Smooth muscle cell (in vitro differentiated cells): ENCODE measurements at regions not wholly inside any gene's neighbourhood (a gene's known extent, or its start where the extent isn't known, plus 50 kb on each side); places are given as distances from the start of the nearest gene placed in this dataset.

ENCODE experiments used
- DNase-seq: peaks from one replicate; lab custom pipeline; 2025; ENCODE audit not compliant: unreplicated experiment; lab: John Stamatoyannopoulos, UW
- H2AFZ ChIP-seq: fragments of 200-600 bp; sonication (generic); 2 replicates; pipeline ENCODE4 v1.6.0; 2016; ENCODE audit warnings: antibody characterized with exemption, low read depth, mild to moderate bottlenecking
- H3F3A ChIP-seq: fragments of 200-600 bp; sonication (generic); 2 replicates; pipeline ENCODE4 v1.6.0; 2017; ENCODE audit warnings: antibody characterized with exemption, low read depth
- H3K27ac ChIP-seq: fragments of 200-600 bp; sonication (generic); 2 replicates; pipeline ENCODE4 v1.5.1; 2016; ENCODE audit warnings: low read depth, mild to moderate bottlenecking
- H3K27me3 ChIP-seq: fragments of 200-600 bp; sonication (generic); 2 replicates; pipeline ENCODE4 v1.6.1; 2016; ENCODE audit warnings: low read depth, mild to moderate bottlenecking
- H3K36me3 ChIP-seq: fragments of 200-600 bp; sonication (generic); 2 replicates; pipeline ENCODE4 v1.5.1; 2016; ENCODE audit warnings: low read depth
- H3K4me1 ChIP-seq: fragments of 200-600 bp; sonication (generic); 2 replicates; pipeline ENCODE4 v1.5.1; 2016; ENCODE audit warnings: low read depth
- H3K4me2 ChIP-seq: fragments of 200-600 bp; sonication (generic); 2 replicates; pipeline ENCODE4 v1.6.0; 2016; ENCODE audit warnings: mild to moderate bottlenecking
- H3K4me3 ChIP-seq: fragments of 200-600 bp; sonication (generic); 2 replicates; pipeline ENCODE4 v1.5.1; 2016; ENCODE audit warnings: mild to moderate bottlenecking
- H3K79me2 ChIP-seq: fragments of 200-600 bp; sonication (generic); 2 replicates; pipeline ENCODE4 v1.6.0; 2016; ENCODE audit warnings: low read depth, mild to moderate bottlenecking
- H3K9ac ChIP-seq: fragments of 200-600 bp; sonication (generic); 2 replicates; pipeline ENCODE4 v1.6.0; 2016; ENCODE audit warnings: low read depth
- H3K9me3 ChIP-seq: fragments of 200-600 bp; sonication (generic); replicated peaks from 2 replicates; pipeline ENCODE4 v1.5.1; 2016; ENCODE audit warnings: low read depth
- H4K20me1 ChIP-seq: fragments of 200-600 bp; sonication (generic); 2 replicates; pipeline ENCODE4 v1.6.0; 2016; ENCODE audit warnings: low read depth
- WGBS: methylation state at CpG from one replicate; pipeline ENCODE4 v1.1.7; 2016; ENCODE audit warnings: low lambda C conversion rate; 5-methylcytosine and 5-hydroxymethylcytosine counted together
- TF ChIP-seq, protein P1 (sequence below): fragments of 200-600 bp; sonication (generic); IDR thresholded peaks from 2 replicates; pipeline ENCODE4 v1.5.1; 2017; ENCODE audit warnings: borderline replicate concordance, mild to moderate bottlenecking, antibody characterized with exemption; ENCODE audit not compliant: insufficient read depth, poor library complexity, severe bottlenecking

DNA sequence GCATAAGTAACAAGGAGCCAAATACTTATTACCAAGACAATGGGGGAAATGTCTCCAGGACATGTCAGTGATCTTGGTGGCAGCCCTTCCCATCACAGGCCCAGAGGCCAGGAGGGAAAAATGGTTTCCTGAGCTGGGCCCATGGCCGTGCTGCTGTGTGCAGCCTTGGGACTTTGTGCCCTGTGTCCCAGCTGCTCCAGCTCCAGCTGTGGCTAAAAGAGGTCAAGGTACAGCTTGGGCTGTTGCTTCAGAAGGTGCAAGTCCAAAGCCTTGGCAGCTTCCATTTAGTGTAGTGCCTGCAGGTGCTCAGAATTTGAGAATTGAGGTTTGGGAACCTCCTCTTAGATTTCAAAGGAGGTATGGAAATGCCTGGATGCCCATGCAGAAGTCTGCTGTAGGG is 212.3 kb upstream of the DCN start:
- Histone ChIP-seq H3F3A (no peaks in the 10 kb centered on the region), H3K27ac (no peak overlapping the region), H3K4me2 (no peak overlapping the region), H3K79me2 (no peaks in the 10 kb centered on the region), H3K4me3 (no peak overlapping the region), H4K20me1 (no peaks in the 10 kb centered on the region), H2AFZ (no peak overlapping the region), H3K9me3 (no peaks in the 10 kb centered on the region), H3K36me3 (no peaks in the 10 kb centered on the region), H3K9ac (no peak overlapping the region), H3K4me1 (no peaks in the 10 kb centered on the region), H3K27me3 (no peaks in the 10 kb centered on the region)
- DNase-seq = no peak
- 100% methylated on average over 1 of the region's 1 CpG for WGBS
- TF ChIP-seq, protein P1, sequence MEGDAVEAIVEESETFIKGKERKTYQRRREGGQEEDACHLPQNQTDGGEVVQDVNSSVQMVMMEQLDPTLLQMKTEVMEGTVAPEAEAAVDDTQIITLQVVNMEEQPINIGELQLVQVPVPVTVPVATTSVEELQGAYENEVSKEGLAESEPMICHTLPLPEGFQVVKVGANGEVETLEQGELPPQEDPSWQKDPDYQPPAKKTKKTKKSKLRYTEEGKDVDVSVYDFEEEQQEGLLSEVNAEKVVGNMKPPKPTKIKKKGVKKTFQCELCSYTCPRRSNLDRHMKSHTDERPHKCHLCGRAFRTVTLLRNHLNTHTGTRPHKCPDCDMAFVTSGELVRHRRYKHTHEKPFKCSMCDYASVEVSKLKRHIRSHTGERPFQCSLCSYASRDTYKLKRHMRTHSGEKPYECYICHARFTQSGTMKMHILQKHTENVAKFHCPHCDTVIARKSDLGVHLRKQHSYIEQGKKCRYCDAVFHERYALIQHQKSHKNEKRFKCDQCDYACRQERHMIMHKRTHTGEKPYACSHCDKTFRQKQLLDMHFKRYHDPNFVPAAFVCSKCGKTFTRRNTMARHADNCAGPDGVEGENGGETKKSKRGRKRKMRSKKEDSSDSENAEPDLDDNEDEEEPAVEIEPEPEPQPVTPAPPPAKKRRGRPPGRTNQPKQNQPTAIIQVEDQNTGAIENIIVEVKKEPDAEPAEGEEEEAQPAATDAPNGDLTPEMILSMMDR = no peak

DNA sequence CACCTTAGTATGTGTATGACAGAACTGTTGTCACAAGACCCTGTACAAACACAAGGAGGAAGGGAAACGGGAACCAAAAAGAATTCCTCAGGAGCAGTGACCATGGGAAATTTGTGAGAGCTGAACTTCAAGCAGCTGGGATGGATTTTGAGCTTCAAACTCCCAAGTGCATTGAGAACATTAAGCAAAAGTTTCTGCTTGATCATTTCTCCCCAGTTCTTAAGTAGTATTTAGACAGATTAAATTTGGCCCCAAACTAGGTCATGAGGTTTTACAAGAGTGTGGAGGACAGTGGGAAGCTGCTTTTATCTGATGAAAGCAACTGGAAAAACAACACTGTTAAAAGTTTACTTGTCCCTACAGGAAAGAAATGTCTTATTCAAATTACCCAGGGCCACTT is 206.0 kb upstream of the DCN start:
- Histone ChIP-seq H3K4me2 (peak overlapping the region; percentile 16), H2AFZ (peak overlapping the region; percentile 79), H3F3A (no peaks in the 10 kb centered on the region), H3K9me3 (no peaks in the 10 kb centered on the region), H3K27me3 (no peaks in the 10 kb centered on the region), H3K79me2 (no peaks in the 10 kb centered on the region), H3K4me3 (no peak overlapping the region), H3K27ac (peak overlapping the region; percentile 54), H3K9ac (no peak overlapping the region), H3K36me3 (no peaks in the 10 kb centered on the region), H4K20me1 (no peaks in the 10 kb centered on the region), H3K4me1 (peaks cover 12% of the 10 kb centered on the region)
- WGBS = 14% methylated on average over 1 of the region's 1 CpG
- TF ChIP-seq, protein P1 = no peak
- no peak for DNase-seq

DNA sequence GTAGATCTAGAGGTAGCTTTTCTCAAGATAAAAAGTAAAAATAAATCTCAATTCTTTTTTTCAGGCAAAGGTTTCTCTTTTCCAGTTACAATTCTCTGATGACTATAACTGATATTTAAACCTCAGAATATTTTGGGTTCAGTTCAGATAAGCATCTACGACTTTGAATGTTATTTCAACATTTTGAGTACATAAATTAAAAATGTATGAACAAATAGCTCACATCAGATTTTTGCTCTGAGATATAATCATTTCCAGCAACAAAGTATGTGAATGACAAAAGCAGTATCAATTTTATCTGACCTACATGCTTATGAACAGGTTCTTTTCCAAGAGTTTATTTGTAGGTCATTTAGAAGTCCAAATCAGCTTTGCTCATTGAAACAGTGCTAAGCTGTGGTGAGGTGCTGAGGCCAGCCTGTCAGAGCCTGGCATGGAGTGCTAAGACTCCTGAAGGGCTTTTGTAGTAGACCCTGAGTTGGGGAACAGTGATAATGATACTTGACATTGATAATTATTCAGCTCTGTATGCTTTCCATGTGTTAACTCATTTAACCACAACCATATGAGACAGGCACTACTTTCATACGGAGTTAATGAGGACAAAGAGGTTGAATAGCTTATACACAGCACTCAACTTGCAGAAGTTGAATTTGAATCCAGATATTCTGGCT is 205.0 kb upstream of the DCN start:
- 80% methylated on average over 2 of the region's 2 CpGs for WGBS

More for the DNA sequence above, 205.0 kb upstream of the DCN start:
- TF ChIP-seq, protein P1 = no peak
- H3K4me1 ChIP-seq = peaks cover 17% of the 10 kb centered on the region
- no peak overlapping the region for H3K27ac ChIP-seq
- H4K20me1 ChIP-seq = no peaks in the 10 kb centered on the region
- no peak overlapping the region for H3K9ac ChIP-seq
- no peaks in the 10 kb centered on the region for H3K27me3 ChIP-seq
- no peaks in the 10 kb centered on the region for H3K9me3 ChIP-seq
- H3K79me2 ChIP-seq = no peaks in the 10 kb centered on the region
- no peak for DNase-seq
- H3K36me3 ChIP-seq = no peaks in the 10 kb centered on the region
- H3K4me2 ChIP-seq = peak overlapping the region; percentile 16
- peak overlapping the region; percentile 79 for H2AFZ ChIP-seq
- H3K4me3 ChIP-seq = no peak overlapping the region
- H3F3A ChIP-seq = no peaks in the 10 kb centered on the region
